BLaER1 (cell line): ENCODE measurements at regions not wholly inside any gene's neighbourhood (a gene's known extent, or its start where the extent isn't known, plus 50 kb on each side); places are given as distances from the start of the nearest gene placed in this dataset.
"Not testable (repeated sequence)": the region's sequence is repeated elsewhere in the genome, so short reads cannot be mapped to it uniquely, and the experiment has no call there.

Source experiments
- H3K27ac ChIP-seq: shearing (Covaris generic); formaldehyde crosslinking; 2 replicates; pipeline ENCODE4 v1.8.1; 2022
- H3K27me3 ChIP-seq: shearing (Covaris generic); formaldehyde crosslinking; 2 replicates; pipeline ENCODE4 v1.8.1; 2022
- H3K36me3 ChIP-seq: shearing (Covaris generic); formaldehyde crosslinking; 2 replicates; pipeline ENCODE4 v1.8.1; 2022
- H3K4me1 ChIP-seq: shearing (Covaris generic); formaldehyde crosslinking; 2 replicates; pipeline ENCODE4 v1.8.1; 2022
- H3K4me2 ChIP-seq: shearing (Covaris generic); formaldehyde crosslinking; 2 replicates; pipeline ENCODE4 v1.8.1; 2022
- H3K4me3 ChIP-seq: shearing (Covaris generic); formaldehyde crosslinking; 2 replicates; pipeline ENCODE4 v1.8.1; 2022
- H3K9ac ChIP-seq: shearing (Covaris generic); formaldehyde crosslinking; 2 replicates; pipeline ENCODE4 v1.8.1; 2022
- H3K9me3 ChIP-seq: shearing (Covaris generic); formaldehyde crosslinking; 2 replicates; pipeline ENCODE4 v1.8.1; 2022
- H4K20me1 ChIP-seq: shearing (Covaris generic); formaldehyde crosslinking; 2 replicates; pipeline ENCODE4 v1.8.1; 2022
- Cebpa-rat ChIP-seq: shearing (Covaris generic); IDR thresholded peaks from 2 replicates; pipeline ENCODE4 v1.8.1; 2022

GRCh38 chr5:87198010-87198409, 69.7 kb upstream of the RASA1 start:
- no peak for TF ChIP-seq Cebpa-rat
- H3K9me3 ChIP-seq: no peaks in the 10 kb centered on the region
- H3K27ac ChIP-seq: no peak overlapping the region
- H3K4me1 ChIP-seq: no peaks in the 10 kb centered on the region
- no peak overlapping the region for H3K9ac ChIP-seq
- no peaks in the 10 kb centered on the region for H3K36me3 ChIP-seq
- H3K4me2 ChIP-seq: no peak overlapping the region
- no peaks in the 10 kb centered on the region for H3K27me3 ChIP-seq
- no peak overlapping the region for H3K4me3 ChIP-seq
- no peaks in the 10 kb centered on the region for H4K20me1 ChIP-seq

- not testable (repeated sequence) for H3K27me3 ChIP-seq, H3K27ac ChIP-seq, H3K4me3 ChIP-seq, H3K9ac ChIP-seq, H3K4me2 ChIP-seq, H3K36me3 ChIP-seq, H3K9me3 ChIP-seq, H3K4me1 ChIP-seq, H4K20me1 ChIP-seq
Observed at GRCh38 chr5:87199246-87199645, 68.4 kb upstream of the RASA1 start.

GRCh38 chr5:87199704-87200103, 68.0 kb upstream of the RASA1 start:
- H3K4me2 ChIP-seq, H3K27me3 ChIP-seq, H3K36me3 ChIP-seq, H4K20me1 ChIP-seq, H3K9me3 ChIP-seq, H3K9ac ChIP-seq, H3K27ac ChIP-seq, H3K4me3 ChIP-seq, H3K4me1 ChIP-seq: not testable (repeated sequence)

- no peak overlapping the region for H3K9ac ChIP-seq
- no peak overlapping the region for H3K4me3 ChIP-seq
- no peak for TF ChIP-seq Cebpa-rat
- H3K4me2 ChIP-seq: no peak overlapping the region
- no peaks in the 10 kb centered on the region for H3K4me1 ChIP-seq
- H3K27ac ChIP-seq: no peak overlapping the region
- H3K9me3 ChIP-seq: no peaks in the 10 kb centered on the region
- H3K27me3 ChIP-seq: no peaks in the 10 kb centered on the region
- no peaks in the 10 kb centered on the region for H3K36me3 ChIP-seq
- H4K20me1 ChIP-seq: no peaks in the 10 kb centered on the region
Observed at GRCh38 chr5:87210076-87210475, 57.6 kb upstream of the RASA1 start.

- Histone ChIP-seq H4K20me1 (no peaks in the 10 kb centered on the region), H3K4me2 (no peak overlapping the region), H3K9ac (no peak overlapping the region), H3K36me3 (no peaks in the 10 kb centered on the region), H3K4me3 (no peak overlapping the region), H3K27ac (no peak overlapping the region), H3K9me3 (no peaks in the 10 kb centered on the region), H3K27me3 (no peaks in the 10 kb centered on the region), H3K4me1 (no peaks in the 10 kb centered on the region)
- TF ChIP-seq Cebpa-rat: no peak
Observed at GRCh38 chr5:87210743-87211142, 56.9 kb upstream of the RASA1 start.

GRCh38 chr5:87211676-87212075, 56.0 kb upstream of the RASA1 start:
- TF ChIP-seq Cebpa-rat: no peak
- H3K9ac ChIP-seq: no peak overlapping the region
- H3K4me2 ChIP-seq: no peak overlapping the region
- H3K4me1 ChIP-seq: no peaks in the 10 kb centered on the region
- H4K20me1 ChIP-seq: no peaks in the 10 kb centered on the region
- H3K36me3 ChIP-seq: no peaks in the 10 kb centered on the region
- H3K27me3 ChIP-seq: no peaks in the 10 kb centered on the region
- no peak overlapping the region for H3K27ac ChIP-seq
- H3K9me3 ChIP-seq: no peaks in the 10 kb centered on the region
- H3K4me3 ChIP-seq: no peak overlapping the region

- H3K4me1 ChIP-seq, H3K27ac ChIP-seq, H3K9ac ChIP-seq, H3K9me3 ChIP-seq, H3K4me2 ChIP-seq, H4K20me1 ChIP-seq, H3K27me3 ChIP-seq, H3K4me3 ChIP-seq, H3K36me3 ChIP-seq: not testable (repeated sequence)
Observed at GRCh38 chr5:87212183-87212582, 55.5 kb upstream of the RASA1 start.

- not testable (repeated sequence) for H3K4me2 ChIP-seq, H3K9me3 ChIP-seq, H3K27me3 ChIP-seq, H3K27ac ChIP-seq, H3K9ac ChIP-seq, H3K4me3 ChIP-seq, H3K4me1 ChIP-seq, H4K20me1 ChIP-seq, H3K36me3 ChIP-seq
Observed at GRCh38 chr5:87217480-87217879, 50.2 kb upstream of the RASA1 start.
